Thyroid gland (tissue), 4 donors: ENCODE measurements at regions not wholly inside any gene's neighbourhood (a gene's known extent, or its start where the extent isn't known, plus 50 kb on each side); places are given as distances from the start of the nearest gene placed in this dataset.

Experiments used
- CTCF ChIP-seq, 6 experiments: fragments of 200-600 bp in 3 of 6; fragments of 450-650 bp in 3 of 6; sonication (generic) in 3 of 6; IDR thresholded peaks; one replicate each; pipeline ENCODE4 v1.5.1; 2016 to 2019; ENCODE audit warnings: antibody characterized with exemption in 6 of 6, mild to moderate bottlenecking in 2 of 6, inconsistent platforms in 1 of 6, moderate library complexity in 1 of 6
- POLR2A ChIP-seq, 2 donors: fragments of 450-650 bp; IDR thresholded peaks; one replicate each; pipeline ENCODE4 v1.6.1; 2017; ENCODE audit warnings: antibody characterized with exemption in 2 of 2, mild to moderate bottlenecking in 2 of 2, moderate library complexity in 1 of 2

- TF ChIP-seq POLR2A (IDR thresholded peaks at IDR 0.05) (no peak), CTCF (IDR thresholded peaks at IDR 0.05) (no peak)
Observed at GRCh38 chr12:29880987-29881386, 97.2 kb upstream of the TMTC1 start.
